Immature natural killer cell (primary cell): ENCODE measurements at regions not wholly inside any gene's neighbourhood (a gene's known extent, or its start where the extent isn't known, plus 50 kb on each side); places are given as distances from the start of the nearest gene placed in this dataset.

Experiments
- DNase-seq, 3 donors: peaks; one replicate each; pipeline ENCODE4 v3.0.0; 2022; ENCODE audit warnings: mixed read lengths in 1 of 3
- H3K27ac Mint-ChIP-seq, 6 donors: one replicate each; pipeline ENCODE4 v1.8.0; 2020; ENCODE audit warnings: mixed read lengths in 6 of 6, mild to moderate bottlenecking in 5 of 6, inconsistent platforms in 4 of 6, moderate library complexity in 3 of 6
- H3K27me3 Mint-ChIP-seq, 3 donors: one replicate each; pipeline ENCODE4 v1.8.0; 2020 to 2021; ENCODE audit warnings: low read depth in 3 of 3, mild to moderate bottlenecking in 3 of 3, mixed read lengths in 3 of 3, moderate library complexity in 3 of 3, inconsistent platforms in 1 of 3
- H3K36me3 Mint-ChIP-seq, 3 donors: one replicate each; pipeline ENCODE4 v1.8.0; 2020; ENCODE audit warnings: mixed read lengths in 3 of 3, inconsistent platforms in 2 of 3, mild to moderate bottlenecking in 2 of 3
- H3K4me1 Mint-ChIP-seq, 2 donors: one replicate each; pipeline ENCODE4 v1.8.0; 2020; ENCODE audit warnings: inconsistent platforms in 2 of 2, mild to moderate bottlenecking in 2 of 2, mixed read lengths in 2 of 2, moderate library complexity in 1 of 2
- H3K4me3 Mint-ChIP-seq, 5 donors: one replicate each; pipeline ENCODE4 v1.8.0; 2020; ENCODE audit warnings: mild to moderate bottlenecking in 5 of 5, mixed read lengths in 5 of 5, inconsistent platforms in 3 of 5, moderate library complexity in 3 of 5
- H3K9me3 Mint-ChIP-seq, 6 donors: one replicate each; pipeline ENCODE4 v1.8.0; 2020; ENCODE audit warnings: mild to moderate bottlenecking in 6 of 6, mixed read lengths in 6 of 6, inconsistent platforms in 4 of 6, moderate library complexity in 3 of 6

DNA sequence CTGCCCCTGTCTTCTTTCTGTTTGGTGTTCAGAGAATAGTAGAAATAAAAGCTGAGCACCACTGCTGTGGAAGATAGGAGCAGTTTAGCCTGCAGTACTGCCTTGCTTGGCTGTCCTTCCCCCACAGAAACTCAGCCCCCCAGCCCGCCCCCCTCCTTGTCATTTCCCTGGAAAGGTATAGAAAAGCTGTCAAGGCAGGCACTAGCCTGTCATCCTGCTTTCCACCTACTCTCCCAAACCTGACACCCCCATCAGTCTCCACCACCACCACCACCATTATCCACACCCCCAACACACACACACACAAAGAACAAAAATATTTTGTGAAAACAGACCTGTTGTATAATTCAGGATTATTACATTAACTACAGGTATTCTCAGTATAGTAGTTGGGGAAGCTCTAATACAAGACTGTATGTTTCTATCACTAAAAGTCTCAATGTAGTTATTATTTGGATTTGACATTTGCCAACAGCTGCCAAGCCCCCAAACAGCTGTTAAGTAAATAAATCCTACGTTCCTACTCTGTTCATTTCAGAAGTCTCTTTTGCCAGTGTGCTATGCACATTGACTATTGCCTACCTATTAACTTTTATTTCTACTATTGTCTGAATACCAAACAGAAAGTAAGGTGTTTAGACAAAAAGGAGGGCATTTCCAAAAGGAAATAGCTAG lies 128.8 kb downstream of the CYB561 start:
- Mint-ChIP-seq H3K4me3 (no peak overlapping the region), H3K27me3 (no peaks in the 10 kb centered on the region), H3K4me1 (no peaks in the 10 kb centered on the region), H3K9me3 (no peaks in the 10 kb centered on the region), H3K27ac (no peak overlapping the region), H3K36me3 (peaks cover 29 to 36% (median 35%) of the 10 kb centered on the region in 3 donors)
- no peak for DNase-seq

DNA sequence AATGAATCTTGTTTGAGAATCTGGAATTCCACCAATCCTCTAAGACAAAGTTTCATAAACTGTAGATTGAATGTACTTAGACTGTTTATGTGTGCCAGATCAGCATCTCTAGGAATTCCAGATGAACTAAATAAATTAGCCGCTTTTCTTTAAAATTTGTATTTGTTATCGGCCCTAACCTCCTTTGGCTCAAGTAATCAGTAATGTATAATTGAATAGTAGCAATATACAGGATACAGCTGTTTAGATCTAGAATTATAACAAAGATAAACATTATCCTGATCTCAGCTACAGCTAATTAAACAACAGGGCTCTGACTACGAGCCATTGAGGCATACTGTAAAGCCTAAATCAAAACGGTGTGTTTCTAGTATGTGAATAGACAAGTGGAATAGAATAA lies 120.3 kb downstream of the CYB561 start:
- DNase-seq: no peak
- H3K4me1 Mint-ChIP-seq: no peaks in the 10 kb centered on the region
- no peaks in the 10 kb centered on the region for H3K27me3 Mint-ChIP-seq
- no peaks in the 10 kb centered on the region for H3K9me3 Mint-ChIP-seq
- H3K4me3 Mint-ChIP-seq: no peak overlapping the region
- no peak overlapping the region for H3K27ac Mint-ChIP-seq
- H3K36me3 Mint-ChIP-seq: peaks cover 15 to 17% (median 17%) of the 10 kb centered on the region in 3 donors

DNA sequence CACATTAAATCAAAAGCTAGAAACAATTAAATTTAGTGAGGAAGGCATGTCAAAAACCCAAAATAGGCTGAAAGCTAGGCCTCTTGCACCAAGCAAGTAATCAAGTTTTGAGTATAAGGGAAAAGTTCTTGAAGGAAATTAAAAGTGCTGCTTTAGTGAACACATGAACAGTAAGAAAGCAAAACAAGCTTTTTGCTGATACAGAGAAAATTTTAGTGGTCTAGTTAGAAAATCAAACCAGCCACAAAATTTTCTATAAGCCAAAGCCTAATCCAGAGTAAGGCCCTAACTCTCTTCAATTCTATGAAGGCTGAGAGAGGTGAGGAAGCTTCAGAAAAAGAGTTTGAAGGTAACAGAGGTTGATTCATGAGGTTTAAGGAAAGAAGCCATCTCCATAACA lies 116.2 kb downstream of the CYB561 start:
- H3K4me3 Mint-ChIP-seq: no peak overlapping the region
- no peaks in the 10 kb centered on the region for H3K4me1 Mint-ChIP-seq
- DNase-seq: no peak
- peaks cover 18 to 23% (median 19%) of the 10 kb centered on the region in 3 donors for H3K36me3 Mint-ChIP-seq
- no peaks in the 10 kb centered on the region for H3K9me3 Mint-ChIP-seq
- H3K27me3 Mint-ChIP-seq: no peaks in the 10 kb centered on the region
- H3K27ac Mint-ChIP-seq: no peak overlapping the region

DNA sequence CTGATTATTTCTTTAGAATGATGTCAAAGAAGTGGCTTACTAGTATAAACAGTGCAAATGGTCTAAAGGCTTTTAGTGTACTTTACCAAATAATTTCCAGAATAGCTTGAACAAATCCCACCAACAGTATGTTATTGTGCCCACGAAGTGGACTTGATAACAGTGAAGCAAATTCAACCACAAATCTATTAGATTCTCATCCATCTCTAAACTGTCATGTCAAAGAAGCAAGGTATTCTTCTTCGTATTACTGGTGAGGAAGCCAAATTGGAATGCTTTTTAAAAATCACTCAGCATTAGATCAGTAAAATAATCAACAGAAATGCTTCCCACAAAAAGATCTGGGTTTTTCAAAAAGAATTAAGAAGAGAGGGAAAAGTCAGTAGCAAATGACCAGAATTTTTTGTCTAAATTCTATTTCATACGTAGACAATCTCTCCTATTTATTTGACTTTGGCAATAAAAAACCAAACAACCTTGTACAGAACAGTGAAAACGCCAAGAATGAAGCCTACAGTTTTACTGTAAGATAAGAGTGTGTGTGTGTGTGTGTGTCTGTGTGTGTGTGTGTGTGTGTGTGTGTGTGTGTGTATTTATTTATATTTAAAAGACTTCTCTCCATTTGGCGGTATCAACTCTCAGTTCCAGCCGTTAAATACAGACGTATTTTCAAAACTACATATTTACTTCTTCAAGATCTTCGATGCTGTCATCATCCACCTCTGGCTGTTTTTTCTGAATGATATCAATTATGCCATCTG lies 114.6 kb downstream of the CYB561 start:
- Mint-ChIP-seq H3K36me3 (peaks cover 12 to 15% (median 14%) of the 10 kb centered on the region in 3 donors), H3K27ac (no peak overlapping the region), H3K4me3 (no peak overlapping the region), H3K9me3 (no peaks in the 10 kb centered on the region), H3K4me1 (no peaks in the 10 kb centered on the region), H3K27me3 (no peaks in the 10 kb centered on the region)
- no peak for DNase-seq

DNA sequence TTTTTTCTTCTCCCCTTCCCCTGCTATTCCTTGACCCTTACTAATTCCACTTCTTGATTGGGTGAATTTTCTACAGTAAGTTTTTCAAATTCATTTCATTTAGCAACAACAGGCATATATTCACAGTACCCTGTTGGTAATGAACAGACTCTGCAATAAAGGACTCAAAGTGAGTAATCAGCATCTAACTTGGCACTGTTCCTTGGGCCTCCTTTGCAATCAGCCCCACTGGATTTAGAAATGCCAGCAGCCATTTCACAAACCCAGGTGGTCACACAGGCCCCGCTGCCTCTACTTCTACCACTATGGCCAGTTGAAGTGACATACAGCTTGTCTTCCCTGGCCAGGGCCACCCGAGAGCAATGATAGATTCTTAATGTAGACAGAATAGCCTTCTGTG lies 113.8 kb downstream of the CYB561 start:
- H3K9me3 Mint-ChIP-seq: no peaks in the 10 kb centered on the region
- H3K4me3 Mint-ChIP-seq: no peak overlapping the region
- H3K36me3 Mint-ChIP-seq: peaks cover 9 to 15% (median 14%) of the 10 kb centered on the region in 3 donors
- H3K4me1 Mint-ChIP-seq: no peaks in the 10 kb centered on the region
- DNase-seq: no peak
- no peak overlapping the region for H3K27ac Mint-ChIP-seq
- no peaks in the 10 kb centered on the region for H3K27me3 Mint-ChIP-seq

DNA sequence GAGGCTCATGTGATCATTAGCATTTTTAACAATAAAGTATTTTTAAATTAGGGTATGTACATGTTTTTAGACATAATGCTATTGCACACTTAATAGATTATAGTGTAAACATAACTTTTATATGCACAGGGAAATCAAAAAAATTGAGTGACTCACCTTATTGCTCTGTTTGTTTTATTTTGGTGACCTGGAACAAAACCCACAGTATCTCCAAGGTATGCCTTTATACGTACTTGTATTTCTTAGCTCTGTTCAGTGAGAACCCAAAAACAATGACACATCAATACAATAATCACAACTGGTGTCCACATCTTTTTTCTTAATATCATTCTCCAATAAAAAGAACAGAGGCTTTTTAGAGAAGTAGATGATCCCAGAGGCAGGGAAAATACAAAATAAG lies 112.2 kb downstream of the CYB561 start:
- Mint-ChIP-seq H3K4me3 (no peak overlapping the region), H3K9me3 (no peaks in the 10 kb centered on the region), H3K27ac (no peak overlapping the region), H3K27me3 (no peaks in the 10 kb centered on the region), H3K4me1 (no peaks in the 10 kb centered on the region), H3K36me3 (peaks cover 9 to 15% (median 14%) of the 10 kb centered on the region in 3 donors)
- no peak for DNase-seq

DNA sequence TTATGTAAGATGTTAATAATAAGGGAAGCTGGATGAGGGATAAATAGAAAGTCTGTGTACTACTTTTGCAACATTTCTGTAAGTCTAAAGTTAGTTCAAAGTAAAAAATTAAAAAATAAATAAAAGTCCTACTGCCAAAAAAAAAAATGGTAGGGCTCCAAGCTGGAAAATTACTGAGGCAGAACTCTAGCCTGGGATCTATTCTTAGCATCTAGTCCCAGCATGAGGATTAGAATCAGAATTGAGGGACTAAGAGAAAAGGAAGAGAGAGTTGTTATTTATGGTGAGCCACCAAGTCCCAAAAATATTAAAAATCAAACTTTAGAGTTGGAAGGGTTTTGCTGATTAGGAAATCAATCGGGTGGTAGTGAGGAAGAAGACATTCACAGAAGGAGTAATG lies 110.3 kb downstream of the CYB561 start:
- no peak for DNase-seq
- Mint-ChIP-seq H3K27ac (no peak overlapping the region), H3K36me3 (peaks cover 9 to 15% (median 14%) of the 10 kb centered on the region in 3 donors), H3K27me3 (no peaks in the 10 kb centered on the region), H3K4me3 (no peak overlapping the region), H3K4me1 (no peaks in the 10 kb centered on the region), H3K9me3 (no peaks in the 10 kb centered on the region)

DNA sequence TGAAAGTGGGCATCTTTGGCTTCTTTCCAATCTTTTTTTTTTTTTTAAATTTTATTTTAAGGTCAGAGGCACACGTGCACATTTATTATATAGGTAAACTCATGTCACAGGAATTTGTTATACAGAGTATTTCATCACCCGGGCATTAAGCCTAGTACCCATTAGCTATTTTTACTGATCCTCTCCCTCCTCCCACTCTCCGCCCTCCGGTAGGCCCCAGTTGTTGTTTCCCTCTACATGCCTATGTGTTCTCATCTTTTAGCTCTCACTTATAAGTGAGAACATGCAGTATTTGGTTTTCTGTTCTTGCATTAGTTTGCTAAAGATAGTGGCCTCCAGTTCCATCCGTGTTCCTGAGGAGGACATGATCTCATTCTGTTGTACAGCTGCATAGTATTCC lies 108.5 kb downstream of the CYB561 start:
- H3K27me3 Mint-ChIP-seq: no peaks in the 10 kb centered on the region
- H3K4me1 Mint-ChIP-seq: no peaks in the 10 kb centered on the region
- H3K27ac Mint-ChIP-seq: no peak overlapping the region
- H3K9me3 Mint-ChIP-seq: no peaks in the 10 kb centered on the region
- H3K36me3 Mint-ChIP-seq: peaks cover 9 to 18% (median 17%) of the 10 kb centered on the region in 3 donors
- H3K4me3 Mint-ChIP-seq: no peak overlapping the region
- DNase-seq: no peak

DNA sequence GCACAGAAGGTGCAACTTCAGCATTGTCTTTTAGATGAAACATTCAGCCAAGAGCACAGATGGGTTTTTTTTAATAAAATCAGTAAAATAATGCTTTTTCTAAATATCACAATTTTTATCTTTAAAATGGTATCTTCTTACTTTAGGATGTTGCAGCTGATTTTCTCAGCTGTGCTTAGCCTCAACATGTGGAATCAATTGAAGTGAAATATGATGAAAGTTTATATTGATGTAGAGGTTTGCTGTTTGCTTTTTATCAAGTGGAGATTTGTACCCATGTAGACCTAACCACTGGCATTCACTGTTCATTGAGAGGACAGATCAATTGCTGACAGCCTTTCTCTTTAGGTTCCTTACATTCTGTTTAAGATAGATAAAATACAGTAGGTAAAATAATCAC lies 107.8 kb downstream of the CYB561 start:
- H3K36me3 Mint-ChIP-seq: peaks cover 9 to 13% (median 12%) of the 10 kb centered on the region in 3 donors
- H3K27ac Mint-ChIP-seq: no peak overlapping the region
- no peaks in the 10 kb centered on the region for H3K9me3 Mint-ChIP-seq
- H3K4me3 Mint-ChIP-seq: no peak overlapping the region
- no peaks in the 10 kb centered on the region for H3K4me1 Mint-ChIP-seq
- no peak for DNase-seq
- no peaks in the 10 kb centered on the region for H3K27me3 Mint-ChIP-seq

DNA sequence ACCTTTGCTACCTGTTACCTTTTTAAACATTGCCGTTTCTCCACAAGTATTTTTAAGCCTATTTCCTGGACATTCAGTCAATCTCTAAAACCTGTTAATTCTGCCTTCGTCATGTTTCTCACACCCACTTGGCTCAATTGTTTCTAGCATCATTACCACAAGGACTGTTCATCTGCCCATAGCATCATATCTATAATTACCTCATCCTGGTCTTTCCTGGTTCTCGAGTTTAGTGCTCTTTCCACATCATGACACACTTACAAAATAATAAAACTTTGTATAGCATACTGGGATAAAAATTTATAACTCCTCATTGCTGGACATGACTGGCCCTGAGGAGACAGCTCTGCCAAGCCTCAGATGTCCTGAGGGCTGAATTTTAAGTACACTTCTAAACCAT lies 104.8 kb downstream of the CYB561 start:
- no peaks in the 10 kb centered on the region for H3K27me3 Mint-ChIP-seq
- DNase-seq: no peak
- peaks cover 14 to 16% (median 15%) of the 10 kb centered on the region in 3 donors for H3K36me3 Mint-ChIP-seq
- H3K4me3 Mint-ChIP-seq: no peak overlapping the region
- no peaks in the 10 kb centered on the region for H3K4me1 Mint-ChIP-seq
- no peak overlapping the region for H3K27ac Mint-ChIP-seq
- H3K9me3 Mint-ChIP-seq: no peaks in the 10 kb centered on the region

DNA sequence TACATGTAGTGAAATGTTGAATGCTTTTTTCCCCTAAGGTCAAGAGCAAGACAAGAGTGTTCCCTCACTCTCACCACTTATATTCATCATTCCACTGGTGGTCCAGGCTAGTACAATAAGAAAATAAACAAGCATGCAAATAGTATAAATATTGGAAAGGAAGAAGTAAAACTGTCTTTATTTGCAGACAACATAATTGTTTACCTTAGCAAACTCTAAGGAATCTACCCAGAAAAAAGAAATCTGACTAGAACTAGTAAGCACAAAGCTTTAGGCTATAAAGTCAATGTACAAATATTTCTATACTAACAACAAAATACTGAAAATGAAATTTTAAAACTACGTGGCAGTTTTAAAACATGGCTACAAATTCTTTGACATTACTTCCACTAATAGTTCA lies 101.7 kb downstream of the CYB561 start:
- H3K9me3 Mint-ChIP-seq: no peaks in the 10 kb centered on the region
- no peaks in the 10 kb centered on the region for H3K4me1 Mint-ChIP-seq
- no peak overlapping the region for H3K27ac Mint-ChIP-seq
- no peak for DNase-seq
- H3K4me3 Mint-ChIP-seq: no peak overlapping the region
- H3K36me3 Mint-ChIP-seq: peaks cover 14 to 18% (median 15%) of the 10 kb centered on the region in 3 donors
- H3K27me3 Mint-ChIP-seq: no peaks in the 10 kb centered on the region

DNA sequence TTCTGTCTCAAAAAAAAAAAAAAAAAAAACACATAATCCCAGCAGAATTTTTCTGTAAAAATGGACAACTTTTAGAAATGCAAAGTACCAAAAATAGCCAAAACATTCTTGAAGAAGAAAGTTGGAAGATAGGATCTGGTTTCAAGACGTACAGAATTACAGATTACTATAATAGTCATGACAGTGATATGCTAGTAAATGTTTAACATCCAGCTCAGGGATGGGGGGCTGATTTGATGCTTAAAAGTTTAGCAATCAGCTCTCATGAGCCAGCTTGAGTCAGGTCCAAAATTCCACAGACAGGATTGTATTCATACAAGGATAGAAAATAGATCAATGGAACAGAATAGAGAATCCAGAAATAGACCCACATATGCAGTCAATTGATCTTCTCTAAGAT lies 100.5 kb downstream of the CYB561 start:
- Mint-ChIP-seq H3K36me3 (peaks cover 14 to 18% (median 15%) of the 10 kb centered on the region in 3 donors), H3K4me3 (no peak overlapping the region), H3K27ac (no peak overlapping the region), H3K9me3 (no peaks in the 10 kb centered on the region), H3K27me3 (no peaks in the 10 kb centered on the region), H3K4me1 (no peaks in the 10 kb centered on the region)
- DNase-seq: no peak

DNA sequence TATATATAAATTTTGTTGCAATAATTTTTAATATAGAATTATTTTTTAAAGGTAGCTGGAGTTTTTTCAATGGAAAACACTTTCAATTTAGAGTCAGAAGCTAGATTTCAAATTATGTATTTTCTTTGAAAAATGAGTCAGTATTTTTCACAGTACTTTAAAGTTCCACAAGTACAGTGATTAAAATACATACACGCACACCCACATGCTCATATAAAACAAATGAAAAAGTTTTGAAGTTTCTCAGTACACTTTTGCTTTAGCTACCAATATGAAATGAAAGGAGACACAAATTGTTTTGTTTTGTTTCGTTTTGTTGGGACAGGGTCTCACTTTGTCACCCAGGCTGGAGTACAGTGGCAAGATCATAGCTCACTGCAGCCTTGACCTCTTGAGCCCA lies 98.6 kb downstream of the CYB561 start:
- no peaks in the 10 kb centered on the region for H3K9me3 Mint-ChIP-seq
- H3K4me1 Mint-ChIP-seq: no peaks in the 10 kb centered on the region
- H3K4me3 Mint-ChIP-seq: no peak overlapping the region
- DNase-seq: no peak
- peaks cover 5 to 14% (median 11%) of the 10 kb centered on the region in 3 donors for H3K36me3 Mint-ChIP-seq
- no peaks in the 10 kb centered on the region for H3K27me3 Mint-ChIP-seq
- H3K27ac Mint-ChIP-seq: no peak overlapping the region

DNA sequence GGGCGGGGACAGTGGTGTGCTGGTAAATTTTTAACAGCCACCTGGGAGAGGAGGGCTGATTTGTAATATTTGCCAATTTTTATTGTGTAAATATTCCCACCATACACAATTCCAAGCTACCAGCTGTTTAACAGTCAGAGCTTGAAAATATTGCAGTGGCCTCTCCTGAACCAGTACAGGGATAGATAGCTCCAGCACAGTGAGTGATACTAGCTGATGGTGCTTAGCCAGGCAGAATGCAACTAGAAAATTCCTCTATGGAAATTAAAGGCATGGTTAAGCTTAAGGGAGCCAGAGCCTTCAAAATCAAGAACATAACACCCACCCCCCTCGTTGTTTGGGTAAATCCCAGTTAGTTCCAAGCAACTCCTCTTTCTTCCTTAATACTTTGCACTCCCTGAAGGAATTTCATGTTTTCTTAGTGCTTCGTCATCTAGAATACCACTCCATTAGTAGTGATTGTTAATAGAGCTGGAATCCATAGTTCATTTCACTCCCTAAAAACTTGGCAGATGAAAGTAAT lies 96.6 kb downstream of the CYB561 start:
- H3K9me3 Mint-ChIP-seq: no peaks in the 10 kb centered on the region
- DNase-seq: no peak
- no peaks in the 10 kb centered on the region for H3K4me1 Mint-ChIP-seq
- H3K4me3 Mint-ChIP-seq: no peak overlapping the region
- no peak overlapping the region for H3K27ac Mint-ChIP-seq
- H3K36me3 Mint-ChIP-seq: peaks cover 12 to 22% (median 12%) of the 10 kb centered on the region in 3 donors
- no peaks in the 10 kb centered on the region for H3K27me3 Mint-ChIP-seq
